ENCODE measurements at regions not wholly inside any gene's neighbourhood (a gene's known extent, or its start where the extent isn't known, plus 50 kb on each side); places are given as distances from the start of the nearest gene placed in this dataset.

- TF ChIP-seq GATA2 (IDR thresholded peaks at IDR 0.05; ENCODE audit: insufficient read depth, insufficient read length, low read depth, low read length) (no peak), MAX (IDR thresholded peaks at IDR 0.05; ENCODE audit: insufficient read depth, insufficient read length) (no peak), POLR2AphosphoS5 (IDR thresholded peaks at IDR 0.05; ENCODE audit: insufficient read depth, low read depth, low read length) (no peak), MYC (IDR thresholded peaks at IDR 0.05; ENCODE audit: low read depth, low read length) (no peak)
Measured at GRCh38 chr10:4046712-4047354, 261.8 kb upstream of the KLF6 start.

GRCh38 chr10:4046030-4046429 lies 261.0 kb upstream of the KLF6 start:
- H3K4me3 ChIP-seq (replicated peaks in 1 of 3; ENCODE audit: insufficient read depth in 1 of 3, low read depth in 1 of 3, low read length in 3 of 3) = no peak overlapping the region
- H3K9ac ChIP-seq (replicated peaks; ENCODE audit: extremely low read depth, insufficient read depth, low read length) = no peak overlapping the region
- FAIRE-seq = no peak
- H4K20me1 ChIP-seq (replicated peaks; ENCODE audit: control insufficient read depth, extremely low read depth, insufficient read depth, low read length) = no peaks in the 10 kb centered on the region
- peaks cover 25% of the 10 kb centered on the region for H3K4me1 ChIP-seq (ENCODE audit: control insufficient read depth, extremely low read depth, insufficient read depth, low read length)
- intact Hi-C loops (cut with micrococcal nuclease) = no loop called here
- no peaks in the 10 kb centered on the region for H3K79me2 ChIP-seq (ENCODE audit: control insufficient read depth, insufficient read depth, low read length)
- no peaks in the 10 kb centered on the region for H3K9me1 ChIP-seq (replicated peaks; ENCODE audit: control insufficient read depth, extremely low read depth, insufficient read depth, low read length)
- no peaks in the 10 kb centered on the region for H3K27me3 ChIP-seq (ENCODE audit: control insufficient read depth in 2 of 2, insufficient read depth in 2 of 2, low read length in 2 of 2)
- TF ChIP-seq POLR2AphosphoS5 (IDR thresholded peaks at IDR 0.05; ENCODE audit: insufficient read depth, low read depth, low read length) (no peak), POLR2A (IDR thresholded peaks at IDR 0.05; ENCODE audit: low read depth, low read length) (no peak), MYC (IDR thresholded peaks at IDR 0.05; ENCODE audit: low read depth, low read length) (no peak)
- ChIA-PET POLR2A (interaction anchor here (0.7 kb wide), 1 partner anchor 76 kb away, joined by 3 read pairs; no protein-coding TSS in a partner anchor), CTCF (interaction anchor here (1.7 kb wide), 1 partner anchor 11 kb away, joined by 7 read pairs; no protein-coding TSS in a partner anchor)
- no TSS peak for BruUV-seq (replicated peaks)
- no peak overlapping the region for H3K4me2 ChIP-seq (ENCODE audit: insufficient read depth, low read length)
- H3K27ac ChIP-seq (ENCODE audit: insufficient read depth, low read depth, low read length) = no peak overlapping the region
- no peaks in the 10 kb centered on the region for H3K36me3 ChIP-seq (ENCODE audit: control insufficient read depth in 2 of 2, extremely low read depth in 1 of 2, insufficient read depth in 2 of 2, low read length in 2 of 2)
- no peak for DNase-seq (ENCODE audit: low read depth, low spot score)
- H2AFZ ChIP-seq (ENCODE audit: low read depth, low read length) = no peak overlapping the region
- dilution Hi-C loops (cut with MboI; ENCODE audit: extremely low pct_ligation_motif_present, low sequenced_read_pairs) = no loop called here
- H3K9me3 ChIP-seq (replicated peaks; ENCODE audit: control insufficient read depth, insufficient read depth, low read length) = peaks cover 6% of the 10 kb centered on the region

More at GRCh38 chr10:4046712-4047354, 261.8 kb upstream of the KLF6 start:
- Histone ChIP-seq H3K9me1 (replicated peaks; ENCODE audit: control insufficient read depth, extremely low read depth, insufficient read depth, low read length) (no peaks in the 10 kb centered on the region), H3K4me1 (ENCODE audit: control insufficient read depth, extremely low read depth, insufficient read depth, low read length) (peaks cover 27% of the 10 kb centered on the region), H3K4me2 (ENCODE audit: insufficient read depth, low read length) (no peak overlapping the region), H3K4me3 (replicated peaks in 1 of 3; ENCODE audit: insufficient read depth in 1 of 3, low read depth in 1 of 3, low read length in 3 of 3) (no peak overlapping the region), H3K9me3 (replicated peaks; ENCODE audit: control insufficient read depth, insufficient read depth, low read length) (peaks cover 2% of the 10 kb centered on the region), H2AFZ (ENCODE audit: low read depth, low read length) (no peak overlapping the region), H3K27ac (ENCODE audit: insufficient read depth, low read depth, low read length) (no peak overlapping the region), H3K9ac (replicated peaks; ENCODE audit: extremely low read depth, insufficient read depth, low read length) (no peak overlapping the region), H3K79me2 (ENCODE audit: control insufficient read depth, insufficient read depth, low read length) (no peaks in the 10 kb centered on the region), H4K20me1 (replicated peaks; ENCODE audit: control insufficient read depth, extremely low read depth, insufficient read depth, low read length) (no peaks in the 10 kb centered on the region), H3K36me3 (ENCODE audit: control insufficient read depth in 2 of 2, extremely low read depth in 1 of 2, insufficient read depth in 2 of 2, low read length in 2 of 2) (no peaks in the 10 kb centered on the region), H3K27me3 (ENCODE audit: control insufficient read depth in 2 of 2, insufficient read depth in 2 of 2, low read length in 2 of 2) (no peaks in the 10 kb centered on the region)
- POLR2A ChIA-PET = no interaction called here
- dilution Hi-C loops (cut with MboI; ENCODE audit: extremely low pct_ligation_motif_present, low sequenced_read_pairs) = no loop called here
- intact Hi-C loops (cut with micrococcal nuclease) = no loop called here
- DNase-seq (ENCODE audit: low read depth, low spot score) (no peak), FAIRE-seq (no peak)
- CTCF ChIA-PET = interaction anchor here (1.7 kb wide), 1 partner anchor 11 kb away, joined by 7 read pairs; no protein-coding TSS in a partner anchor
- no TSS peak for BruUV-seq (replicated peaks)
